ENCODE measurements at regions not wholly inside any gene's neighbourhood (a gene's known extent, or its start where the extent isn't known, plus 50 kb on each side); places are given as distances from the start of the nearest gene placed in this dataset.
"Not testable (repeated sequence)": the region's sequence is repeated elsewhere in the genome, so short reads cannot be mapped to it uniquely, and the experiment has no call there.

- ChIA-PET POLR2A (no interaction called here), CTCF (ENCODE audit: low intra/inter-chr PET ratio) (no interaction called here)
- no peaks in the 10 kb centered on the region for H3K36me3 ChIP-seq (ENCODE audit: control insufficient read depth, insufficient read depth, low read length)
- intact Hi-C loops (cut with micrococcal nuclease): no loop called here
- H3K9me3 ChIP-seq (replicated peaks; ENCODE audit: control insufficient read depth, insufficient read depth, low read depth, low read length): no peaks in the 10 kb centered on the region
- no peak overlapping the region for H2AFZ ChIP-seq (ENCODE audit: low read depth, low read length)
- no peaks in the 10 kb centered on the region for H4K20me1 ChIP-seq (replicated peaks; ENCODE audit: control insufficient read depth, insufficient read depth, low read length)
- H3K9ac ChIP-seq (ENCODE audit: insufficient read depth in 1 of 2, low read depth in 2 of 2, low read length in 2 of 2): no peak overlapping the region
- H3K4me1 ChIP-seq (replicated peaks in 1 of 2; ENCODE audit: control insufficient read depth in 2 of 2, insufficient read depth in 2 of 2, low read length in 2 of 2): peaks cover 0 to 12% of the 10 kb centered on the region in 2 experiments; a peak in 2 of 5 replicates
- H3K4me2 ChIP-seq (ENCODE audit: insufficient read depth, low read length): no peak overlapping the region
- H3K27me3 ChIP-seq (ENCODE audit: control insufficient read depth in 2 of 2, insufficient read depth in 2 of 2, low read length in 2 of 2): peaks cover 0 to 5% of the 10 kb centered on the region in 2 experiments; a peak in 1 of 5 replicates
- TF ChIP-seq TAF7 (tag; IDR thresholded peaks at IDR 0.05) (no peak), GTF2E2 (tag; IDR thresholded peaks at IDR 0.05) (no peak), STAG1 (CRISPR knock-in tag; IDR thresholded peaks at IDR 0.05; ENCODE audit: borderline replicate concordance) (no peak), ELK1 (CRISPR knock-in tag; IDR thresholded peaks at IDR 0.05) (no peak), FOXK2 (conservative IDR thresholded peaks at IDR 0.05 in 1 of 2, IDR thresholded peaks at IDR 0.05 in 1 of 2; ENCODE audit: low read depth in 2 of 2) (no peak), BRF1 (IDR thresholded peaks at IDR 0.05; ENCODE audit: borderline replicate concordance, extremely low read depth, insufficient read length) (no peak), ZNF134 (CRISPR knock-in tag; conservative IDR thresholded peaks at IDR 0.05) (no peak), EGR1 (conservative IDR thresholded peaks at IDR 0.05) (no peak), NFIX (CRISPR knock-in tag; IDR thresholded peaks at IDR 0.05; ENCODE audit: low read depth) (no peak), BRD4 (IDR thresholded peaks at IDR 0.05) (no peak), EZH2 (IDR thresholded peaks at IDR 0.05; ENCODE audit: borderline replicate concordance, low read depth, low read length) (no peak), SNRNP70 (optimal IDR thresholded peaks at IDR 0.05; ENCODE audit: low read depth, low read length) (no peak), MBD1 (CRISPR knock-in tag; IDR thresholded peaks at IDR 0.05) (no peak), RAD51 (IDR thresholded peaks at IDR 0.05; ENCODE audit: borderline replicate concordance, low read depth) (no peak)
- H3K9me1 ChIP-seq (ENCODE audit: control insufficient read depth, insufficient read depth, low read length): no peaks in the 10 kb centered on the region
- H3K27ac ChIP-seq (ENCODE audit: extremely low read depth, low read depth, low read length): no peak overlapping the region
- no peak for ATAC-seq
- no peaks in the 10 kb centered on the region for H3K79me2 ChIP-seq (ENCODE audit: control insufficient read depth, insufficient read depth, low read length)
- DNase-seq (ENCODE audit: extremely low read depth in 1 of 4, low spot score in 3 of 4): peak in 2 of 4 experiments; percentile 3 to 7
- no peak overlapping the region for H3K4me3 ChIP-seq
- WGBS (ENCODE audit: insufficient coverage, low coverage, missing lambda C conversion rate): 28% methylated on average over 5 of the region's 8 CpGs
- FAIRE-seq: no peak
- in situ Hi-C loops (cut with MboI): no loop called here
- BruUV-seq (replicated peaks): no TSS peak
Observed at GRCh38 chr21:14010729-14011128, 200.0 kb downstream of the LIPI start.

- H3K9me3 ChIP-seq (replicated peaks; ENCODE audit: control insufficient read depth, insufficient read depth, low read depth, low read length); H3K27me3 ChIP-seq (ENCODE audit: control insufficient read depth in 2 of 2, insufficient read depth in 2 of 2, low read length in 2 of 2); H3K79me2 ChIP-seq (ENCODE audit: control insufficient read depth, insufficient read depth, low read length); DNase-seq (ENCODE audit: extremely low read depth in 1 of 4, low spot score in 3 of 4); H3K4me3 ChIP-seq; FAIRE-seq; H3K4me2 ChIP-seq (ENCODE audit: insufficient read depth, low read length); H3K36me3 ChIP-seq (ENCODE audit: control insufficient read depth, insufficient read depth, low read length); ATAC-seq; H3K9me1 ChIP-seq (ENCODE audit: control insufficient read depth, insufficient read depth, low read length); H3K27ac ChIP-seq (ENCODE audit: extremely low read depth, low read depth, low read length); CTCF ChIA-PET (ENCODE audit: low intra/inter-chr PET ratio); H4K20me1 ChIP-seq (replicated peaks; ENCODE audit: control insufficient read depth, insufficient read depth, low read length); intact Hi-C loops (cut with micrococcal nuclease); BruUV-seq (replicated peaks); in situ Hi-C loops (cut with MboI); H3K9ac ChIP-seq (ENCODE audit: insufficient read depth in 1 of 2, low read depth in 2 of 2, low read length in 2 of 2); H2AFZ ChIP-seq (ENCODE audit: low read depth, low read length); POLR2A ChIA-PET: not testable (repeated sequence)
- peaks cover 0 to 12% of the 10 kb centered on the region in 2 experiments; a peak in 2 of 5 replicates for H3K4me1 ChIP-seq (replicated peaks in 1 of 2; ENCODE audit: control insufficient read depth in 2 of 2, insufficient read depth in 2 of 2, low read length in 2 of 2)
- 18% methylated on average over 3 of the region's 6 CpGs for WGBS (ENCODE audit: insufficient coverage, low coverage, missing lambda C conversion rate)
Observed at GRCh38 chr21:14009990-14010389, 200.8 kb downstream of the LIPI start.
